Smooth muscle cell (in vitro differentiated cells): ENCODE measurements at regions not wholly inside any gene's neighbourhood (a gene's known extent, or its start where the extent isn't known, plus 50 kb on each side); places are given as distances from the start of the nearest gene placed in this dataset.

Experiments used
- DNase-seq: peaks from one replicate; lab custom pipeline; 2025; ENCODE audit not compliant: unreplicated experiment; lab: John Stamatoyannopoulos, UW
- H2AFZ ChIP-seq: fragments of 200-600 bp; sonication (generic); 2 replicates; pipeline ENCODE4 v1.6.0; 2016; ENCODE audit warnings: antibody characterized with exemption, low read depth, mild to moderate bottlenecking
- H3F3A ChIP-seq: fragments of 200-600 bp; sonication (generic); 2 replicates; pipeline ENCODE4 v1.6.0; 2017; ENCODE audit warnings: antibody characterized with exemption, low read depth
- H3K27ac ChIP-seq: fragments of 200-600 bp; sonication (generic); 2 replicates; pipeline ENCODE4 v1.5.1; 2016; ENCODE audit warnings: low read depth, mild to moderate bottlenecking
- H3K27me3 ChIP-seq: fragments of 200-600 bp; sonication (generic); 2 replicates; pipeline ENCODE4 v1.6.1; 2016; ENCODE audit warnings: low read depth, mild to moderate bottlenecking
- H3K36me3 ChIP-seq: fragments of 200-600 bp; sonication (generic); 2 replicates; pipeline ENCODE4 v1.5.1; 2016; ENCODE audit warnings: low read depth
- H3K4me1 ChIP-seq: fragments of 200-600 bp; sonication (generic); 2 replicates; pipeline ENCODE4 v1.5.1; 2016; ENCODE audit warnings: low read depth
- H3K4me2 ChIP-seq: fragments of 200-600 bp; sonication (generic); 2 replicates; pipeline ENCODE4 v1.6.0; 2016; ENCODE audit warnings: mild to moderate bottlenecking
- H3K4me3 ChIP-seq: fragments of 200-600 bp; sonication (generic); 2 replicates; pipeline ENCODE4 v1.5.1; 2016; ENCODE audit warnings: mild to moderate bottlenecking
- H3K79me2 ChIP-seq: fragments of 200-600 bp; sonication (generic); 2 replicates; pipeline ENCODE4 v1.6.0; 2016; ENCODE audit warnings: low read depth, mild to moderate bottlenecking
- H3K9ac ChIP-seq: fragments of 200-600 bp; sonication (generic); 2 replicates; pipeline ENCODE4 v1.6.0; 2016; ENCODE audit warnings: low read depth
- H3K9me3 ChIP-seq: fragments of 200-600 bp; sonication (generic); replicated peaks from 2 replicates; pipeline ENCODE4 v1.5.1; 2016; ENCODE audit warnings: low read depth
- H4K20me1 ChIP-seq: fragments of 200-600 bp; sonication (generic); 2 replicates; pipeline ENCODE4 v1.6.0; 2016; ENCODE audit warnings: low read depth
- CTCF ChIP-seq: fragments of 200-600 bp; sonication (generic); IDR thresholded peaks from 2 replicates; pipeline ENCODE4 v1.5.1; 2017; ENCODE audit warnings: borderline replicate concordance, mild to moderate bottlenecking, antibody characterized with exemption; ENCODE audit not compliant: insufficient read depth, poor library complexity, severe bottlenecking
- WGBS: methylation state at CpG from one replicate; pipeline ENCODE4 v1.1.7; 2016; ENCODE audit warnings: low lambda C conversion rate; 5-methylcytosine and 5-hydroxymethylcytosine counted together

- no peak for TF ChIP-seq CTCF
- 95% methylated on average over 2 of the region's 2 CpGs for WGBS
- H3K27me3 ChIP-seq = no peaks in the 10 kb centered on the region
- DNase-seq = no peak
- peaks cover 7% of the 10 kb centered on the region for H3K9me3 ChIP-seq
- no peaks in the 10 kb centered on the region for H4K20me1 ChIP-seq
- no peak overlapping the region for H3K4me2 ChIP-seq
- H3K4me1 ChIP-seq = no peaks in the 10 kb centered on the region
- H2AFZ ChIP-seq = no peak overlapping the region
- no peak overlapping the region for H3K27ac ChIP-seq
- H3K4me3 ChIP-seq = no peak overlapping the region
- no peaks in the 10 kb centered on the region for H3K79me2 ChIP-seq
- no peak overlapping the region for H3K9ac ChIP-seq
- H3K36me3 ChIP-seq = peaks cover 3% of the 10 kb centered on the region
- no peaks in the 10 kb centered on the region for H3F3A ChIP-seq
Measured at GRCh38 chr16:25311039-25311438, 53.4 kb upstream of the ZKSCAN2 start.
